HG03469 (cell line): ENCODE measurements at regions not wholly inside any gene's neighbourhood (a gene's known extent, or its start where the extent isn't known, plus 50 kb on each side); places are given as distances from the start of the nearest gene placed in this dataset.
"Not testable (repeated sequence)": the region's sequence is repeated elsewhere in the genome, so short reads cannot be mapped to it uniquely, and the experiment has no call there.

ENCODE experiments used
- ATAC-seq: cut with Tn5 transposase; IDR thresholded peaks from one replicate; pipeline ENCODE4 v1.9.1; 2021; ENCODE audit warnings: mild to moderate bottlenecking, moderate library complexity, moderate number of reproducible peaks; ENCODE audit not compliant: unreplicated experiment

- ATAC-seq: no peak
These were observed 99.4 kb upstream of the LSM6 start for GRCh38 chr4:146076081-146076480.

- no peak for ATAC-seq
These were observed 102.0 kb upstream of the LSM6 start for GRCh38 chr4:146073517-146073916.

GRCh38 chr4:146072376-146072775 is 103.1 kb upstream of the LSM6 start:
- no peak for ATAC-seq

- ATAC-seq: no peak
These were observed 104.1 kb upstream of the LSM6 start for GRCh38 chr4:146071390-146071789.

GRCh38 chr4:146063143-146063542 is 112.4 kb upstream of the LSM6 start:
- ATAC-seq: no peak

GRCh38 chr4:146062340-146062739 is 113.2 kb upstream of the LSM6 start:
- no peak for ATAC-seq

GRCh38 chr4:146061610-146062334 is 113.7 kb upstream of the LSM6 start:
- no peak for ATAC-seq

GRCh38 chr4:146059865-146060264 is 115.7 kb upstream of the LSM6 start:
- peak; percentile 75 for ATAC-seq

GRCh38 chr4:146059151-146059550 is 116.4 kb upstream of the LSM6 start:
- ATAC-seq: peak; percentile 36

GRCh38 chr4:146058531-146058930 is 117.0 kb upstream of the LSM6 start:
- no peak for ATAC-seq

GRCh38 chr4:146054676-146055075 is 116.1 kb upstream of the ZNF827 start:
- ATAC-seq: no peak

GRCh38 chr4:146053891-146054290 is 115.3 kb upstream of the ZNF827 start:
- ATAC-seq: no peak

GRCh38 chr4:146051728-146052391 is 113.2 kb upstream of the ZNF827 start:
- no peak for ATAC-seq

- ATAC-seq: no peak
These were observed 112.6 kb upstream of the ZNF827 start for GRCh38 chr4:146051223-146051622.

GRCh38 chr4:146049802-146050201 is 111.2 kb upstream of the ZNF827 start:
- ATAC-seq: peak; percentile 95

- not testable (repeated sequence) for ATAC-seq
These were observed 109.1 kb upstream of the ZNF827 start for GRCh38 chr4:146047768-146048167.

GRCh38 chr4:146041139-146042004 is 102.7 kb upstream of the ZNF827 start:
- no peak for ATAC-seq

GRCh38 chr4:146040623-146041022 is 102.0 kb upstream of the ZNF827 start:
- no peak for ATAC-seq

GRCh38 chr4:146033149-146033548 is 94.5 kb upstream of the ZNF827 start:
- ATAC-seq: no peak

- no peak for ATAC-seq
These were observed 93.7 kb upstream of the ZNF827 start for GRCh38 chr4:146032234-146032860.
